Mammary epithelial cell (primary cell): ENCODE measurements at regions not wholly inside any gene's neighbourhood (a gene's known extent, or its start where the extent isn't known, plus 50 kb on each side); places are given as distances from the start of the nearest gene placed in this dataset.

Experiments used
- CTCF ChIP-seq, 2 donors: IDR thresholded peaks in 1 of 2; conservative IDR thresholded peaks in 1 of 2; 2 replicates each; pipeline ENCODE4 v1.5.1; 2011 to 2012; ENCODE audit warnings: inconsistent platforms in 2 of 2, low read length in 2 of 2, mild to moderate bottlenecking in 2 of 2, control low read depth in 1 of 2, low read depth in 1 of 2; ENCODE audit not compliant: insufficient read depth in 1 of 2; ENCODE audit errors: extremely low read depth in 1 of 2
- EZH2 ChIP-seq: IDR thresholded peaks from 2 replicates; pipeline ENCODE4 v1.6.1; 2012; ENCODE audit warnings: low read length, inconsistent platforms, borderline replicate concordance

GRCh38 chr13:64938660-64939059 is 2291.5 kb downstream of the PCDH9 start:
- TF ChIP-seq CTCF (conservative IDR thresholded peaks at IDR 0.05 in 1 of 2, IDR thresholded peaks at IDR 0.05 in 1 of 2; ENCODE audit: extremely low read depth in 1 of 2, insufficient read depth in 1 of 2, low read depth in 1 of 2, low read length in 2 of 2) (no peak), EZH2 (no peak)
